HG02885 (cell line): ENCODE measurements at regions not wholly inside any gene's neighbourhood (a gene's known extent, or its start where the extent isn't known, plus 50 kb on each side); places are given as distances from the start of the nearest gene placed in this dataset.
"Not testable (repeated sequence)": the region's sequence is repeated elsewhere in the genome, so short reads cannot be mapped to it uniquely, and the experiment has no call there.

ENCODE experiments used
- ATAC-seq: cut with Tn5 transposase; IDR thresholded peaks from one replicate; pipeline ENCODE4 v1.9.1; 2021; ENCODE audit warnings: mild to moderate bottlenecking; ENCODE audit not compliant: unreplicated experiment, poor library complexity

GRCh38 chr2:41027095-41027494, 575.2 kb upstream of the SLC8A1 start:
- ATAC-seq: no peak

- ATAC-seq: no peak
These were observed 579.4 kb upstream of the SLC8A1 start for GRCh38 chr2:41031282-41031681.

- ATAC-seq: no peak
These were observed 580.8 kb upstream of the SLC8A1 start for GRCh38 chr2:41032715-41033114.

GRCh38 chr2:41033127-41033526, 581.2 kb upstream of the SLC8A1 start:
- no peak for ATAC-seq

- ATAC-seq: no peak
These were observed 586.5 kb upstream of the SLC8A1 start for GRCh38 chr2:41038408-41038807.

GRCh38 chr2:41039750-41040149, 587.9 kb upstream of the SLC8A1 start:
- ATAC-seq: not testable (repeated sequence)

- no peak for ATAC-seq
These were observed 589.1 kb upstream of the SLC8A1 start for GRCh38 chr2:41040782-41041520.

- no peak for ATAC-seq
These were observed 590.5 kb upstream of the SLC8A1 start for GRCh38 chr2:41042343-41042742.

GRCh38 chr2:41061356-41061755, 609.5 kb upstream of the SLC8A1 start:
- no peak for ATAC-seq

- no peak for ATAC-seq
These were observed 610.4 kb upstream of the SLC8A1 start for GRCh38 chr2:41062336-41062735.

GRCh38 chr2:41066168-41066567, 614.3 kb upstream of the SLC8A1 start:
- no peak for ATAC-seq

GRCh38 chr2:41068740-41069139, 616.9 kb upstream of the SLC8A1 start:
- no peak for ATAC-seq

- no peak for ATAC-seq
These were observed 626.5 kb upstream of the SLC8A1 start for GRCh38 chr2:41078341-41078740.

- ATAC-seq: no peak
These were observed 627.1 kb upstream of the SLC8A1 start for GRCh38 chr2:41079011-41079410.

- ATAC-seq: no peak
These were observed 632.4 kb upstream of the SLC8A1 start for GRCh38 chr2:41084321-41084720.

GRCh38 chr2:41087946-41088345, 636.1 kb upstream of the SLC8A1 start:
- no peak for ATAC-seq

- no peak for ATAC-seq
These were observed 649.4 kb upstream of the SLC8A1 start for GRCh38 chr2:41101281-41101680.

GRCh38 chr2:41109744-41110143, 657.9 kb upstream of the SLC8A1 start:
- no peak for ATAC-seq

GRCh38 chr2:41111836-41112627, 660.1 kb upstream of the SLC8A1 start:
- ATAC-seq: no peak

- no peak for ATAC-seq
These were observed 664.4 kb upstream of the SLC8A1 start for GRCh38 chr2:41116106-41116797.

- ATAC-seq: no peak
These were observed 667.6 kb upstream of the SLC8A1 start for GRCh38 chr2:41119489-41119888.
